Kidney tubule cell (primary cell): ENCODE measurements at regions not wholly inside any gene's neighbourhood (a gene's known extent, or its start where the extent isn't known, plus 50 kb on each side); places are given as distances from the start of the nearest gene placed in this dataset.

ENCODE experiments used
- DNase-seq: peaks from one replicate; pipeline ENCODE4 v3.0.0-alpha.2; 2018; ENCODE audit warnings: low spot score

GRCh38 chr7:49376817-49377375 is 396.5 kb upstream of the VWC2 start:
- DNase-seq: no peak

GRCh38 chr7:49386792-49387191 is 386.6 kb upstream of the VWC2 start:
- no peak for DNase-seq

- DNase-seq: no peak
These were observed 383.5 kb upstream of the VWC2 start for GRCh38 chr7:49389871-49390479.

- DNase-seq: peak; percentile 78
These were observed 377.2 kb upstream of the VWC2 start for GRCh38 chr7:49396229-49396628.

- no peak for DNase-seq
These were observed 375.7 kb upstream of the VWC2 start for GRCh38 chr7:49397750-49398149.

- no peak for DNase-seq
These were observed 375.2 kb upstream of the VWC2 start for GRCh38 chr7:49398236-49398635.

GRCh38 chr7:49398746-49399145 is 374.7 kb upstream of the VWC2 start:
- DNase-seq: peak; percentile 88

GRCh38 chr7:49400891-49401550 is 372.4 kb upstream of the VWC2 start:
- peak; percentile 76 for DNase-seq

GRCh38 chr7:49403844-49404243 is 369.6 kb upstream of the VWC2 start:
- DNase-seq: peak; percentile 72

GRCh38 chr7:49407205-49407604 is 366.2 kb upstream of the VWC2 start:
- DNase-seq: no peak

- DNase-seq: no peak
These were observed 356.4 kb upstream of the VWC2 start for GRCh38 chr7:49417034-49417433.

- no peak for DNase-seq
These were observed 354.5 kb upstream of the VWC2 start for GRCh38 chr7:49418963-49419362.

- DNase-seq: no peak
These were observed 350.9 kb upstream of the VWC2 start for GRCh38 chr7:49422564-49422963.

GRCh38 chr7:49424109-49424508 is 349.3 kb upstream of the VWC2 start:
- DNase-seq: no peak

GRCh38 chr7:49425277-49425818 is 348.1 kb upstream of the VWC2 start:
- peak; percentile 17 for DNase-seq

GRCh38 chr7:49432254-49432653 is 341.2 kb upstream of the VWC2 start:
- peak; percentile 23 for DNase-seq

- DNase-seq: peak; percentile 7
These were observed 339.6 kb upstream of the VWC2 start for GRCh38 chr7:49433794-49434193.

GRCh38 chr7:49434846-49435245 is 338.6 kb upstream of the VWC2 start:
- no peak for DNase-seq

GRCh38 chr7:49438281-49438680 is 335.2 kb upstream of the VWC2 start:
- no peak for DNase-seq

GRCh38 chr7:49443515-49443914 is 329.9 kb upstream of the VWC2 start:
- no peak for DNase-seq

- no peak for DNase-seq
These were observed 320.0 kb upstream of the VWC2 start for GRCh38 chr7:49453486-49453885.

- no peak for DNase-seq
These were observed 294.0 kb upstream of the VWC2 start for GRCh38 chr7:49479441-49479840.

GRCh38 chr7:49479936-49480544 is 293.4 kb upstream of the VWC2 start:
- no peak for DNase-seq
